HG02763 (cell line): ENCODE measurements at regions not wholly inside any gene's neighbourhood (a gene's known extent, or its start where the extent isn't known, plus 50 kb on each side); places are given as distances from the start of the nearest gene placed in this dataset.

ENCODE experiments used
- ATAC-seq: cut with Tn5 transposase; IDR thresholded peaks from one replicate; pipeline ENCODE4 v1.9.1; 2021; ENCODE audit warnings: mild to moderate bottlenecking, moderate library complexity; ENCODE audit not compliant: unreplicated experiment

DNA sequence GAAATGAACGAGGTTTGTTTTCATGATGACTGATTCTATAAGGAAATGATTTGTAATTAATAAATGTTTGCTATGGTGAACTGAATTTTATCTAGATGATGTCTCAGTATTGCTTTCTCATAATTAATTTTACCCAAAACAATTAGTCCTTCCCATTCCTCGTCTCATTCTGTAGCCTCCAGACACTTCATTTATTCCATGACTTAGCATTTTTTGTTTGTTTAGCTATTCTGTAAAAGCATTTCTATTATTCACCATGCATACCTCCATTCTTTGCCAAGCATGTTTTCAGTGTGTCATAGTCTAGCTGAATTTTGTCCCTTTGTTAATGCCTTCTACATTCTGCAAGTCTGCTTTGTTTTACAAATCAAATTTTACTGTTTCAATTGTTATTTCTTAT lies 137.4 kb upstream of the RPL10L start:
- no peak for ATAC-seq

DNA sequence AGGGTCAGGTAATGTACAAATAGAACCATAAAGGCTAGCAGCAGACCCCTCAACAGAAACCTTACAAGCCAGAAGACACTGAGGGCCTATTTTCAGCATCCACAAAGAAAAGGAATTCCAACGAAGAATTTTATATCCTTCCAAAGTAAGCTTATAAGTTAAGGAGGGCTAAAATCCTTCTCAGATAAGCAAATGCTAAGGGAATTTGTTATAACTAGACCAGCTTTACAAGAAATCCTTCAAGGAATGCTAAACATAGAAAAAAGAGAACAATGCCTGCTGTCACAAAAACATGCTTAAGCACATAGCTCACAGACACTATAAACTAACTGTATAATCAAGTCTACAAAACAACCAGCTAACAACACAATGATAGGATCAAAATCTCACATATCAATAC lies 130.7 kb upstream of the RPL10L start:
- ATAC-seq: no peak

DNA sequence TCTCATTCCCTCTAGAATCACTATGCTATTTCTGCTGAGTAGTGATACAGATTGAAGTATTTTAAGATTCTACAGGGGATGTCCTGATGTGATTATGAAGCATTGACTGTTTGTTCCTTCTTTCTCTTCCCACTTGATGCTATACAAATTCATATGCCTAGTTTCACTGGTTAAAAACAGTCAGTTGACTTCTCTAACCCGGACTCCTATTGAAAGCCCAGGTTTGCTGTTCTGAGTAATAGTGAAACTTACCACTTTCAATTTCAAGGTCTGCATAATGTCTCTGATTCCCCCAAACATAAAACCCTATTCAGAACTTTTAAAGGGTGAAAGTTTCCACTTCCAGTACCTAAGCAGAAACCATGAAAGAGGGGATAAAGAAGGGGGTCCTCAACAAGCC lies 117.7 kb upstream of the RPL10L start:
- peak; percentile 99 for ATAC-seq

DNA sequence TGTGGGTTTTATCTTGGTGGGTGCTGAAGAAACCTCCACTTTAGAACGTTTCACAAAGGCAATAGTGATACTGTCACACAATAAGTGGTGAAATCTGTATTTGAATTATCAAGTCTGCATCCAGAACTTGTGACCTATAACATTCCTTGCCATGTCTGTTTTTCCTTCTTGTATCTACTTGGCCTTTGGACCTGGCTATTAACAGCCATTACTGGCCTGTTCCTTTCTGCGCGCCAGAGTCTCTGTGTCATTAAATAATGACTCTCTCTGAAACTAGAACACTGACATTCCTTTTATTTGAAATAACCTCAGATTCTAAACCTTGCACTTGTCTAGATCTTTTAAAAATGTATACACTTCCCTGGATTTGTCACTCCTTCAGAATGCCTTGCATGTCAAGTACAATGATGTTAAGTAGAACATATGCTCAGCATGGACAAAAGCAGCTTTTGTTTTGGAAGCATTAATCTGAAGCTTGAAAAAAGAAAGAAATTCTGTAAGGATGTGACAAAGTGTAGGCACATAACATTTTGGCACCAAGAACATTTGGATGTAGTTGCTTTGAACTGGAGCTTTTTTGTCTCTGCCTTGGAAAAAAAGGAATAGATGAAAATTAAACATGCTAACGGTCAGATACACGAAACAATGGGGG lies 95.5 kb upstream of the RPL10L start:
- no peak for ATAC-seq

DNA sequence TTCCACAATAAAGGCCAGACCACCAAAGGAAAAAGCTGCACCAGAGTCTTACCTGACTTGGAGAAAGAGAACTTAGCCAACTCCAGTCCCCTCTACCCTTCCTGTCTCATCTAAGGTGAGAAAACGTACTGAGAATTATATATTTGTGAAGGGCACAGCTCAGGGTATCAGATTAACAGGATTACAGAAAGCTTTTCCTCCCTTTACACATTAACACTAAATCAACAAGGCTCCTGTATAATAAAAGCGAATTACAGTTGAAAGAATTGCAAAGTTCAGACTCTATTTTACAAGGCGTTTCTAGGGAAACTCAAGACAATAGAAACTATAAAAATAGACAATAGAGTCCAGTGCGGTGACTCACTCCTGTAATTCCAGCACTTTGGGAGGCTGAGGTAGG lies 82.7 kb upstream of the RPL10L start:
- ATAC-seq: no peak

DNA sequence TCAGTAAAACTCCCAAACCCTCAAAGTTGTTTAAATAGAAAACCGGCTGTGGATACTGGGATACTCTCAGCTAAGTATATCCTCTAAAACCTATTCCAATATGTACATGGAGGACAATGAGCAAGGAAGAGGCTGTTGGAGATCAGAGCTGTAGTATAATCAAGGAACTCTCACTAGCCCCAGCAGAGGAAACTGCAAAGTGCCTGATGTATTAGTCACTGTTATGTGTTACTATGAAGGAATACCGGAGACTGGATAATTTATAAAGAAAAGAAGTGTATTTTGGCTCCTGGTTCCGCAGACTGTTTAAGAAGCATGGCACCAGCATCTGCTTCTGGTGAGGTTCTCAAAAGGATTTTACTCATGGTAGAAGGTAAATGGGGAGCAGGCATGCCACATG lies 65.6 kb upstream of the RPL10L start:
- no peak for ATAC-seq
